ENCODE measurements at regions not wholly inside any gene's neighbourhood (a gene's known extent, or its start where the extent isn't known, plus 50 kb on each side); places are given as distances from the start of the nearest gene placed in this dataset.

GRCh38 chr2:45083175-45083574 lies 73.9 kb upstream of the SIX2 start:
- Mint-ChIP-seq H3K27me3 (no peaks in the 10 kb centered on the region), H3K9me3 (no peaks in the 10 kb centered on the region), H3K4me3 (no peak overlapping the region), H3K27ac (no peak overlapping the region), H3K4me1 (ENCODE audit: low read depth) (no peaks in the 10 kb centered on the region), H3K36me3 (ENCODE audit: low read depth) (no peaks in the 10 kb centered on the region)

GRCh38 chr2:45074713-45075112 lies 65.5 kb upstream of the SIX2 start:
- no peak overlapping the region for H3K4me3 Mint-ChIP-seq
- peaks cover 7% of the 10 kb centered on the region for H3K27me3 Mint-ChIP-seq
- H3K4me1 Mint-ChIP-seq (ENCODE audit: low read depth), result no peaks in the 10 kb centered on the region
- no peak overlapping the region for H3K27ac Mint-ChIP-seq
- H3K36me3 Mint-ChIP-seq (ENCODE audit: low read depth), result no peaks in the 10 kb centered on the region
- H3K9me3 Mint-ChIP-seq, result no peaks in the 10 kb centered on the region

- Mint-ChIP-seq H3K36me3 (ENCODE audit: low read depth) (no peaks in the 10 kb centered on the region), H3K27ac (no peak overlapping the region), H3K27me3 (peaks cover 7% of the 10 kb centered on the region), H3K4me1 (ENCODE audit: low read depth) (no peaks in the 10 kb centered on the region), H3K4me3 (no peak overlapping the region), H3K9me3 (no peaks in the 10 kb centered on the region)
Observed at GRCh38 chr2:45072862-45073237, 63.6 kb upstream of the SIX2 start.

GRCh38 chr2:45072064-45072861 lies 63.0 kb upstream of the SIX2 start:
- Mint-ChIP-seq H3K36me3 (ENCODE audit: low read depth) (no peaks in the 10 kb centered on the region), H3K9me3 (no peaks in the 10 kb centered on the region), H3K4me1 (ENCODE audit: low read depth) (no peaks in the 10 kb centered on the region), H3K27me3 (peaks cover 7% of the 10 kb centered on the region), H3K4me3 (no peak overlapping the region), H3K27ac (no peak overlapping the region)

- Mint-ChIP-seq H3K4me3 (no peak overlapping the region), H3K27me3 (peaks cover 12% of the 10 kb centered on the region), H3K36me3 (ENCODE audit: low read depth) (no peaks in the 10 kb centered on the region), H3K9me3 (no peaks in the 10 kb centered on the region), H3K27ac (no peak overlapping the region), H3K4me1 (ENCODE audit: low read depth) (no peaks in the 10 kb centered on the region)
Observed at GRCh38 chr2:45070113-45070652, 60.9 kb upstream of the SIX2 start.

GRCh38 chr2:45069684-45070083 lies 60.4 kb upstream of the SIX2 start:
- no peak overlapping the region for H3K27ac Mint-ChIP-seq
- H3K36me3 Mint-ChIP-seq (ENCODE audit: low read depth), result no peaks in the 10 kb centered on the region
- H3K27me3 Mint-ChIP-seq, result peaks cover 12% of the 10 kb centered on the region
- no peaks in the 10 kb centered on the region for H3K4me1 Mint-ChIP-seq (ENCODE audit: low read depth)
- no peaks in the 10 kb centered on the region for H3K9me3 Mint-ChIP-seq
- no peak overlapping the region for H3K4me3 Mint-ChIP-seq

GRCh38 chr2:45068571-45069140 lies 59.4 kb upstream of the SIX2 start:
- no peak overlapping the region for H3K4me3 Mint-ChIP-seq
- H3K27me3 Mint-ChIP-seq, result peaks cover 6% of the 10 kb centered on the region
- no peak overlapping the region for H3K27ac Mint-ChIP-seq
- no peaks in the 10 kb centered on the region for H3K9me3 Mint-ChIP-seq
- no peaks in the 10 kb centered on the region for H3K4me1 Mint-ChIP-seq (ENCODE audit: low read depth)
- H3K36me3 Mint-ChIP-seq (ENCODE audit: low read depth), result no peaks in the 10 kb centered on the region

GRCh38 chr2:45067859-45068570 lies 58.8 kb upstream of the SIX2 start:
- Mint-ChIP-seq H3K27me3 (peaks cover 6% of the 10 kb centered on the region), H3K27ac (no peak overlapping the region), H3K4me1 (ENCODE audit: low read depth) (no peaks in the 10 kb centered on the region), H3K36me3 (ENCODE audit: low read depth) (no peaks in the 10 kb centered on the region), H3K9me3 (no peaks in the 10 kb centered on the region), H3K4me3 (no peak overlapping the region)

Measured in stimulated activated naive CD8-positive, alpha-beta T cell treated with anti-CD3 and anti-CD28 coated beads, Interleukin-15, Interleukin-2, amounts not matched to agents 100 ng/mL and 50 ng/mL, for 24 hours (primary cell).